Thyroid gland (tissue), 4 donors: ENCODE measurements at regions not wholly inside any gene's neighbourhood (a gene's known extent, or its start where the extent isn't known, plus 50 kb on each side); places are given as distances from the start of the nearest gene placed in this dataset.

Source experiments
- CTCF ChIP-seq, 6 experiments: fragments of 200-600 bp in 3 of 6; fragments of 450-650 bp in 3 of 6; sonication (generic) in 3 of 6; IDR thresholded peaks; one replicate each; pipeline ENCODE4 v1.5.1; 2016 to 2019; ENCODE audit warnings: antibody characterized with exemption in 6 of 6, mild to moderate bottlenecking in 2 of 6, inconsistent platforms in 1 of 6, moderate library complexity in 1 of 6
- POLR2A ChIP-seq, 2 donors: fragments of 450-650 bp; IDR thresholded peaks; one replicate each; pipeline ENCODE4 v1.6.1; 2017; ENCODE audit warnings: antibody characterized with exemption in 2 of 2, mild to moderate bottlenecking in 2 of 2, moderate library complexity in 1 of 2

GRCh38 chr11:10920875-10921274 lies 63.0 kb upstream of the ZBED5 start:
- TF ChIP-seq CTCF (IDR thresholded peaks at IDR 0.05) (no peak), POLR2A (IDR thresholded peaks at IDR 0.05) (no peak)
